Transverse colon (tissue), 4 donors: ENCODE measurements at regions not wholly inside any gene's neighbourhood (a gene's known extent, or its start where the extent isn't known, plus 50 kb on each side); places are given as distances from the start of the nearest gene placed in this dataset.

Experiments used
- POLR2AphosphoS5 ChIP-seq, 3 donors: sonication (generic); formaldehyde crosslinking; IDR thresholded peaks; one replicate each; pipeline ENCODE4 v1.6.1; 2016; ENCODE audit warnings: antibody characterized with exemption in 3 of 3
- TF ChIP-seq, protein P1 (sequence below), 5 experiments: fragments of 200-600 bp in 3 of 5; fragments of 450-650 bp in 2 of 5; sonication (generic) in 3 of 5; IDR thresholded peaks; 1 replicate in 2 of 5; 2 replicates in 3 of 5; pipeline ENCODE4 v1.5.1; 2016 to 2017; ENCODE audit warnings: antibody characterized with exemption in 5 of 5, inconsistent platforms in 3 of 5, mild to moderate bottlenecking in 2 of 5, moderate library complexity in 1 of 5

DNA sequence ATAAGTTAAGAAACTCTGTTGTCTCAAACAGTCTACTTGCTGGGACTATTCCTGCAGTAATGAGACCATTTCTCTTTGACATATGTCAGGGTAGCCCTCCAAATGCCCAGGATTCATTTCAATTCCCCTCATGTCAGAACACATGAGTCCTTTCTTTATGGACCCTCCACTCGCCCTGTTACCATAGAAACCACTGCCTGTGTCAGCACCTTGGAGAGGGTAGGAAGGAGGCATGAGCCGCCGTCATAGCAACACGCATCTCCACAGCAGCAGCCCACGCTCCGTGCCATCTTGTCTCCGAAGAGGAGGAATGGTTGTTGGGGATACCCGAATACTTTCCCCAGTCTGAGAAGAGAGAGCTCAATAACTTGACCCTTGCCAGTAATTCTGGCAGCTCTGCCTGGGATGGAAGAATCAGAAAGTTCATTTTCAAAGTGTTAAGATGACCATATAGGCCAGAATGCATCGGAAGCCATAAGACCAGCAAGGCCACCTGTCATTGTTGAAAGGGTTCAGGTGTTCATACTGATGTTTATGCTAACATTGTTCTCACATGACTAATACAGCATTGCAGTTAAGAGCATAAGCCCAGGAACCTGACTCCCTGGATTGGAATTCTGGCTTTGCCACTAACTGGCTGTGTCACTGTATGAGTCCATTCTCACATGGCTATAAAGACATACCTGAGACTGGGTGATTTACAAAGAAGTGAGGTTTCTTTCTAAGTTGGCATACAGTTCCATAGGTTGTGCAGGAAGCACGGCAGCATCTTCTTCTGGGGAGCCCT is 141.3 kb downstream of the ABCC12 start:
- TF ChIP-seq, protein P1, sequence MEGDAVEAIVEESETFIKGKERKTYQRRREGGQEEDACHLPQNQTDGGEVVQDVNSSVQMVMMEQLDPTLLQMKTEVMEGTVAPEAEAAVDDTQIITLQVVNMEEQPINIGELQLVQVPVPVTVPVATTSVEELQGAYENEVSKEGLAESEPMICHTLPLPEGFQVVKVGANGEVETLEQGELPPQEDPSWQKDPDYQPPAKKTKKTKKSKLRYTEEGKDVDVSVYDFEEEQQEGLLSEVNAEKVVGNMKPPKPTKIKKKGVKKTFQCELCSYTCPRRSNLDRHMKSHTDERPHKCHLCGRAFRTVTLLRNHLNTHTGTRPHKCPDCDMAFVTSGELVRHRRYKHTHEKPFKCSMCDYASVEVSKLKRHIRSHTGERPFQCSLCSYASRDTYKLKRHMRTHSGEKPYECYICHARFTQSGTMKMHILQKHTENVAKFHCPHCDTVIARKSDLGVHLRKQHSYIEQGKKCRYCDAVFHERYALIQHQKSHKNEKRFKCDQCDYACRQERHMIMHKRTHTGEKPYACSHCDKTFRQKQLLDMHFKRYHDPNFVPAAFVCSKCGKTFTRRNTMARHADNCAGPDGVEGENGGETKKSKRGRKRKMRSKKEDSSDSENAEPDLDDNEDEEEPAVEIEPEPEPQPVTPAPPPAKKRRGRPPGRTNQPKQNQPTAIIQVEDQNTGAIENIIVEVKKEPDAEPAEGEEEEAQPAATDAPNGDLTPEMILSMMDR (IDR thresholded peaks at IDR 0.05): no peak
- no peak for TF ChIP-seq POLR2AphosphoS5 (IDR thresholded peaks at IDR 0.05)
